Panc1 (cell line): ENCODE measurements at regions not wholly inside any gene's neighbourhood (a gene's known extent, or its start where the extent isn't known, plus 50 kb on each side); places are given as distances from the start of the nearest gene placed in this dataset.

Source experiments
- ATAC-seq: fragments of 200-7000 bp; cut with Tn5 transposase; 2 replicates; pipeline ENCODE4 v1.9.1; 2020; ENCODE audit warnings: mild to moderate bottlenecking, moderate library complexity
- BruUV-seq: library from RNA; stranded (reverse); fragments of 400-500 nt; replicated peaks from 2 replicates; lab custom pipeline; 2021; lab: Mats Ljungman, UMichigan
- CTCF ChIA-PET: fragments of 300-600 bp; sonication (Branson Sonifier 250); formaldehyde crosslinking; loops from one replicate; lab custom pipeline; 2022; ENCODE audit warnings: antibody characterized with exemption; lab: Charles Lee
- POLR2A ChIA-PET: fragments of 300-600 bp; sonication (Branson Sonifier 250); formaldehyde crosslinking; loops from one replicate; lab custom pipeline; 2022; ENCODE audit warnings: antibody characterized with exemption; lab: Charles Lee
- DNase-seq: peaks from one replicate; pipeline ENCODE4 v3.0.0-alpha.2; 2010; ENCODE audit warnings: low read depth, low spot score
- H3K27ac ChIP-seq: 2 replicates; pipeline ENCODE4 v1.5.1; 2011; ENCODE audit warnings: mild to moderate bottlenecking, low read length, inconsistent platforms
- H3K27me3 ChIP-seq: fragments of 200-500 bp; sonication (Bioruptor generic); 2 replicates; pipeline ENCODE4 v1.6.0; 2014; ENCODE audit warnings: low read length, inconsistent platforms; ENCODE audit not compliant: control insufficient read depth, insufficient read depth
- H3K36me3 ChIP-seq: fragments of 200-500 bp; sonication (Bioruptor generic); 2 replicates; pipeline ENCODE4 v1.5.1; 2014; ENCODE audit warnings: inconsistent platforms, mild to moderate bottlenecking, low read length, moderate library complexity; ENCODE audit not compliant: control insufficient read depth, insufficient read depth
- H3K4me1 ChIP-seq: 2 replicates; pipeline ENCODE4 v1.5.1; 2011; ENCODE audit warnings: inconsistent platforms, mild to moderate bottlenecking, low read length, moderate library complexity; ENCODE audit not compliant: control insufficient read depth, insufficient read depth
- H3K4me3 ChIP-seq, 2 experiments: 2 replicates each; pipeline ENCODE4 v1.5.1; 2011 to 2012; ENCODE audit warnings: low read depth in 2 of 2, low read length in 2 of 2, mild to moderate bottlenecking in 2 of 2, inconsistent platforms in 1 of 2, moderate library complexity in 1 of 2
- H3K9me3 ChIP-seq: fragments of 200-500 bp; sonication (Bioruptor generic); 2 replicates; pipeline ENCODE4 v1.5.1; 2014; ENCODE audit warnings: low read depth, mild to moderate bottlenecking, inconsistent platforms, low read length, moderate library complexity; ENCODE audit not compliant: control insufficient read depth, insufficient read depth
- CTCF ChIP-seq: fragments of 450-650 bp; IDR thresholded peaks from 2 replicates; pipeline ENCODE4 v1.5.1; 2017; ENCODE audit warnings: mild to moderate bottlenecking
- POLR2AphosphoS5 ChIP-seq: IDR thresholded peaks from 2 replicates; pipeline ENCODE4 v1.6.1; 2012; ENCODE audit warnings: mild to moderate bottlenecking, low read depth, low read length, moderate library complexity
- REST ChIP-seq, 2 experiments: IDR thresholded peaks; 2 replicates each; pipeline ENCODE4 v1.6.1; 2011 to 2012; ENCODE audit warnings: low read depth in 2 of 2, control low read depth in 1 of 2, low read length in 1 of 2, mild to moderate bottlenecking in 1 of 2, moderate library complexity in 1 of 2; ENCODE audit not compliant: insufficient read depth in 1 of 2
- SIN3A ChIP-seq: IDR thresholded peaks from 2 replicates; pipeline ENCODE4 v1.6.1; 2012; ENCODE audit warnings: low read depth, mild to moderate bottlenecking, low read length, moderate library complexity, borderline replicate concordance; ENCODE audit not compliant: insufficient read depth
- TCF7L2 ChIP-seq: IDR thresholded peaks from 2 replicates; pipeline ENCODE4 v1.6.1; 2011; ENCODE audit warnings: mild to moderate bottlenecking, low read depth, low read length, inconsistent platforms
- in situ Hi-C: cut with HindIII; loops from 2 replicates; pipeline ENCODE4 v1.10.0; 2016; ENCODE audit warnings: low sequenced_read_pairs, low pct_unique_long_range_greater_than_20kb
- intact Hi-C: fragments of 100-400 bp; cut with micrococcal nuclease; formaldehyde crosslinking; loops from one replicate; pipeline ENCODE4 v1.10.0; 2022; ENCODE audit not compliant: unreplicated experiment

- ChIA-PET CTCF (no interaction called here), POLR2A (no interaction called here)
- Histone ChIP-seq H3K9me3 (no peaks in the 10 kb centered on the region), H3K4me1 (no peaks in the 10 kb centered on the region), H3K27ac (no peak overlapping the region), H3K36me3 (no peaks in the 10 kb centered on the region), H3K27me3 (no peaks in the 10 kb centered on the region), H3K4me3 (no peak overlapping the region)
- in situ Hi-C loops (no loop called here), intact Hi-C loops (no loop called here)
- no TSS peak for BruUV-seq
- TF ChIP-seq TCF7L2, result no peak
- TF ChIP-seq REST (IDR thresholded peaks at IDR 0.05; ENCODE audit: insufficient read depth in 1 of 2, low read depth in 2 of 2, low read length in 1 of 2), result no peak
- TF ChIP-seq CTCF, result no peak
- TF ChIP-seq SIN3A, result no peak
- TF ChIP-seq POLR2AphosphoS5, result no peak
- DNase-seq (peak; percentile 2), ATAC-seq (no peak)
These were observed 337.1 kb downstream of the GADD45G start for GRCh38 chr9:89941875-89942274.

GRCh38 chr9:89942643-89943042, 337.8 kb downstream of the GADD45G start:
- ChIA-PET CTCF (no interaction called here), POLR2A (no interaction called here)
- Histone ChIP-seq H3K4me3 (no peak overlapping the region), H3K4me1 (no peaks in the 10 kb centered on the region), H3K36me3 (no peaks in the 10 kb centered on the region), H3K27me3 (no peaks in the 10 kb centered on the region), H3K27ac (no peak overlapping the region), H3K9me3 (no peaks in the 10 kb centered on the region)
- DNase-seq (no peak), ATAC-seq (no peak)
- no peak for TF ChIP-seq TCF7L2
- TF ChIP-seq POLR2AphosphoS5, result no peak
- TF ChIP-seq SIN3A, result no peak
- no peak for TF ChIP-seq REST (IDR thresholded peaks at IDR 0.05; ENCODE audit: insufficient read depth in 1 of 2, low read depth in 2 of 2, low read length in 1 of 2)
- no peak for TF ChIP-seq CTCF
- intact Hi-C loops, result no loop called here
- in situ Hi-C loops, result no loop called here
- BruUV-seq, result no TSS peak
